BE2C (cell line): ENCODE measurements at regions not wholly inside any gene's neighbourhood (a gene's known extent, or its start where the extent isn't known, plus 50 kb on each side); places are given as distances from the start of the nearest gene placed in this dataset.

Source experiments
- DNase-seq: peaks from one replicate; pipeline ENCODE4 v3.0.0-alpha.2; 2020
- H3K27me3 ChIP-seq: fragments of 250-450 bp; sonication (Bioruptor Pico); 2 replicates; pipeline ENCODE4 v1.5.1; 2020; ENCODE audit warnings: mild to moderate bottlenecking
- H3K36me3 ChIP-seq: fragments of 250-450 bp; sonication (Bioruptor Pico); 2 replicates; pipeline ENCODE4 v1.5.1; 2020; ENCODE audit warnings: mild to moderate bottlenecking
- H3K4me1 ChIP-seq: fragments of 250-450 bp; sonication (Bioruptor Pico); 2 replicates; pipeline ENCODE4 v1.5.1; 2020
- H3K4me3 ChIP-seq: 2 replicates; pipeline ENCODE4 v1.5.1; 2011; ENCODE audit warnings: low read depth, low read length
- H3K9me3 ChIP-seq: fragments of 250-450 bp; sonication (Bioruptor Pico); 2 replicates; pipeline ENCODE4 v1.5.1; 2020
- TF ChIP-seq, protein P1 (sequence below): IDR thresholded peaks from 2 replicates; pipeline ENCODE4 v1.5.1; 2012; ENCODE audit warnings: mild to moderate bottlenecking, low read depth, low read length

DNA sequence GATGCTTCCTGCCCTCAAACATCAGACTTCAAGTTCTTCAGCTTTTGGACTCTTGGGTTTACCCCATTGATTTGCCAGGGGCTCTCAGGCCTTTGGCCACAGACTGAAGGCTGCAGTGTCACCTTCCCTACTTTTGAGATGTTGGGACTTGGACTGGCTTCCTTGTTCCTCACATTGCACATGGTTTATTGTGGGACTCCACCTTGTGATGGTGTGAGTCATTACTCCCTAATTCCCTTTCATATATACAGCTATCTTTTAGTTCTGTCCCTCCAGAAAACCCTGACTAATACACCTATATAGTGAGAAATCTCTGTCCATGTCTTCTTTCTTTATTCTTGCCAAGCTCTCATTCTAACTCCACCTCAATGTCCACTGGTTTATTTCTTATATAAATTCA is 736.9 kb upstream of the HS3ST1 start:
- H3K4me3 ChIP-seq: no peak overlapping the region
- H3K4me1 ChIP-seq: no peaks in the 10 kb centered on the region
- H3K9me3 ChIP-seq: no peaks in the 10 kb centered on the region
- no peaks in the 10 kb centered on the region for H3K27me3 ChIP-seq
- TF ChIP-seq, protein P1, sequence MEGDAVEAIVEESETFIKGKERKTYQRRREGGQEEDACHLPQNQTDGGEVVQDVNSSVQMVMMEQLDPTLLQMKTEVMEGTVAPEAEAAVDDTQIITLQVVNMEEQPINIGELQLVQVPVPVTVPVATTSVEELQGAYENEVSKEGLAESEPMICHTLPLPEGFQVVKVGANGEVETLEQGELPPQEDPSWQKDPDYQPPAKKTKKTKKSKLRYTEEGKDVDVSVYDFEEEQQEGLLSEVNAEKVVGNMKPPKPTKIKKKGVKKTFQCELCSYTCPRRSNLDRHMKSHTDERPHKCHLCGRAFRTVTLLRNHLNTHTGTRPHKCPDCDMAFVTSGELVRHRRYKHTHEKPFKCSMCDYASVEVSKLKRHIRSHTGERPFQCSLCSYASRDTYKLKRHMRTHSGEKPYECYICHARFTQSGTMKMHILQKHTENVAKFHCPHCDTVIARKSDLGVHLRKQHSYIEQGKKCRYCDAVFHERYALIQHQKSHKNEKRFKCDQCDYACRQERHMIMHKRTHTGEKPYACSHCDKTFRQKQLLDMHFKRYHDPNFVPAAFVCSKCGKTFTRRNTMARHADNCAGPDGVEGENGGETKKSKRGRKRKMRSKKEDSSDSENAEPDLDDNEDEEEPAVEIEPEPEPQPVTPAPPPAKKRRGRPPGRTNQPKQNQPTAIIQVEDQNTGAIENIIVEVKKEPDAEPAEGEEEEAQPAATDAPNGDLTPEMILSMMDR: no peak
- no peak for DNase-seq
- H3K36me3 ChIP-seq: no peaks in the 10 kb centered on the region

DNA sequence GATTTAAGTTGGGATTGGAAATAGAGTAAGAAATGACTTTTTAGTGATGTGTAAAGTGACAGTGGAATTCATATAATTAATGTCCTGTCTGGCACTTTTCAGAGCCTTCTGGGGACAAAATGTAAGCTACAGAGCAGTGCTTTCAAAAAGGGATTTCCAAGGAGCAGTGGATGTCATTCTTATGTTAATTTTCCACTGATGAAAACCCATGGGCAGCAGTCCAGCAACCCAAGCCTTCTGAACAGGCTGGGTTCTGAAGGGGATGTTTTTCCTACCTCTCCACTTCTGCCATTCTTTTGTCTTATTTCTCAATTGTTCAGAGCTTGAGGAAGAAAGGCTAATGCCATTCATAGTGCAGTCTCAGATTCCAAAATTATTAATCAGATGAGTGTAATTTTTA is 717.6 kb upstream of the HS3ST1 start:
- TF ChIP-seq, protein P1: no peak
- H3K4me3 ChIP-seq: no peak overlapping the region
- no peaks in the 10 kb centered on the region for H3K36me3 ChIP-seq
- H3K27me3 ChIP-seq: no peaks in the 10 kb centered on the region
- DNase-seq: no peak
- no peaks in the 10 kb centered on the region for H3K4me1 ChIP-seq
- no peaks in the 10 kb centered on the region for H3K9me3 ChIP-seq

DNA sequence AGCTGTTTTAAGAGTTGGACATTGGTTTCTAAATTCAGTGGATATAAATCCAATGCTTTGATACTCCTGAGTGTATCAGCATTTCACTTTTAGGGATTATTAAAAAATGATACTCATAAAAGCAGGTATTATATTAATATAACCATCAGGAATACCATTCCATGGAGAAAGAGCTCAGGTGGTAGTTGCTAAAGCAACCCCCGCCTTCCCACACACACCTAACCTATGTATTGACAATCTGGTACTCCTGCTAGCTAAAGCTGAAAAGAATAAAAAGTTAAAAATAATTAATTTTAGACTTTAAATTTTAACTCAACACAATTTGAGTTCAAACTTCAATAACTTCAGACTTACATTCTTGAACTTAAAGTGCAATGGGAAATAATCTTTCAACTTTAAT is 717.1 kb upstream of the HS3ST1 start:
- TF ChIP-seq, protein P1: no peak
- H3K9me3 ChIP-seq: no peaks in the 10 kb centered on the region

DNA sequence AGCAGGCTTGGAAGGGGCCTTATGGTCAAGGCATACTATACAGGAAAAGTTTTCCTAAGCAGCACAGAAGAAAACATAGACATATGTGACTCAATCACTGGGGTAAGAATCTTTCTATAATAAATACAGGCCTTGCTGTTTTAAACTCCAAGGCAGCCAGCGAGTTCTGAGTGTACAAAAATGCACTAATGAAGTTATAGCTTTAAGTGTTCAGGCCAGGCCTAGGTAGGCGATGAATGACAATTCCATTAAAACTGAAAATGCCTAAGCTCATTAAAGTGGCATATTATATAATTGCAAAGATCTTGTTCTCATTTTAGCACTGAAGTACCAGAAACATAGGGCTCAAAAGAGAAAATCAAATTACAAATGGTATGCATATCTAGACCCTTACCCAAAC is 716.4 kb upstream of the HS3ST1 start:
- no peaks in the 10 kb centered on the region for H3K27me3 ChIP-seq
- DNase-seq: no peak
- no peaks in the 10 kb centered on the region for H3K36me3 ChIP-seq
- H3K9me3 ChIP-seq: no peaks in the 10 kb centered on the region
- H3K4me1 ChIP-seq: no peaks in the 10 kb centered on the region
- TF ChIP-seq, protein P1: no peak
- no peak overlapping the region for H3K4me3 ChIP-seq

More for the DNA sequence above, 717.1 kb upstream of the HS3ST1 start:
- Histone ChIP-seq H3K4me1 (no peaks in the 10 kb centered on the region), H3K4me3 (no peak overlapping the region), H3K27me3 (no peaks in the 10 kb centered on the region), H3K36me3 (no peaks in the 10 kb centered on the region)
- no peak for DNase-seq

DNA sequence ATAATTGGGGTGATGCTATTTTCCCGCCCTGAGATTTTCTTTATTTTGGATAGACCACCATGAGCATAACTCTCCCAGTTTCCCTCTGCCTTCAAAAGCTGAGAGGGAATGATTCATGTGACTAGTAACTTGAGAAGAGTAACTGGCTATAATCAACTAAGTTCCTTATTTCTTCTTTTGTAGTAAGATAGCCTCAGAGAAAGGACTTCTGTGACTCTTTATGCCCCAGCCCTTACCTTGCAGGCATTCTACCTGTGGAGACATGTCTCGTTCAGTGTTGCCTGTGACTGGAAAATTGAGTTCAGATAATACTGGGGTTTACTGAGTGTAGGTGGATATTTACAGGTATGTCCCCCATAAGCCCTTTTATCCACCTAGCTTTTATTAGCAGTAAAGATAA is 715.4 kb upstream of the HS3ST1 start:
- no peaks in the 10 kb centered on the region for H3K27me3 ChIP-seq
- no peaks in the 10 kb centered on the region for H3K9me3 ChIP-seq
- H3K36me3 ChIP-seq: no peaks in the 10 kb centered on the region
- H3K4me3 ChIP-seq: no peak overlapping the region
- H3K4me1 ChIP-seq: no peaks in the 10 kb centered on the region
- no peak for DNase-seq
- TF ChIP-seq, protein P1: no peak

DNA sequence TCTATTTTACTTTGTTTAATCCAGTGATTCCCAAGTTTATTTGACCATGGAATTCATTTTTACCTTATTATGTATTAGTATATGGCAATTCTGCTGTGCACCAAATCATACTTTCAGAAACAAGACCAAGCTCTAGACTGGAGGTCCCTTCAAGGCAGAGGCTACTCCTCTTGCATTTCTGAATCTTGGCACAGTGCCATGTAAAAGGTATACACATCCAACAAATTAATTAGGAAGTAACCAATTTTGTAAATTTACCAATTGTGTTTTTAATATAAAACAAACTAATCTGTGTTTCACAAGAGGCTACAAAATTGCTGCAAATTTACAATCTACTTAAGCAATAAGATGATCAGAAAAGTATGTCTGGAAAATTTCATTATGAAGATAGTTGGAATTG is 712.2 kb upstream of the HS3ST1 start:
- no peak overlapping the region for H3K4me3 ChIP-seq
- DNase-seq: no peak
- no peaks in the 10 kb centered on the region for H3K36me3 ChIP-seq
- H3K27me3 ChIP-seq: no peaks in the 10 kb centered on the region
- TF ChIP-seq, protein P1: no peak
- H3K4me1 ChIP-seq: no peaks in the 10 kb centered on the region
- H3K9me3 ChIP-seq: no peaks in the 10 kb centered on the region
